GM21723 (cell line): ENCODE measurements at regions not wholly inside any gene's neighbourhood (a gene's known extent, or its start where the extent isn't known, plus 50 kb on each side); places are given as distances from the start of the nearest gene placed in this dataset.

Experiments used
- ATAC-seq: cut with Tn5 transposase; IDR thresholded peaks from one replicate; pipeline ENCODE4 v1.9.1; 2021; ENCODE audit warnings: mild to moderate bottlenecking, moderate library complexity; ENCODE audit not compliant: unreplicated experiment

DNA sequence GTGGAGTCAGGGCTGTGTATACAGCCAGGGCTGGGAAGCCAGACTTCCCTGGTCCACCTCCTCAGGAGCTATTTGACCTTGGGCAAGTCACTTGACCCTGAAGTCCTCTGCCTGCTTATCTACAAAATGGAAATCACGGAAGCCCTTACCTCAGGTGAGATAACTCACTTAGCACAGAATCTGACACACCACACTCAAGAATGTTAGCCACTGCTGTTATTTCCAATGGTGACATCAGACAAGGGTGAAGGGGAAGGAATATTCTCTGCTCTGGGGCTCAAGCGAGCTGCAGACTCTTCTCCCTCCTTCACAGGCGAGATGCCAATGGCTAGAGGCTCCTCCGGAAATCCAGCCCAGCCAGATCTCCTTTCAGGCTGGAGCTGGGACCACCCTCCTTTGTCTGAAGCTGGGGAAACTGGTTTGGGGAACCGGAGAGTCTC, 189.6 kb downstream of the HAUS1 start:
- no peak for ATAC-seq

DNA sequence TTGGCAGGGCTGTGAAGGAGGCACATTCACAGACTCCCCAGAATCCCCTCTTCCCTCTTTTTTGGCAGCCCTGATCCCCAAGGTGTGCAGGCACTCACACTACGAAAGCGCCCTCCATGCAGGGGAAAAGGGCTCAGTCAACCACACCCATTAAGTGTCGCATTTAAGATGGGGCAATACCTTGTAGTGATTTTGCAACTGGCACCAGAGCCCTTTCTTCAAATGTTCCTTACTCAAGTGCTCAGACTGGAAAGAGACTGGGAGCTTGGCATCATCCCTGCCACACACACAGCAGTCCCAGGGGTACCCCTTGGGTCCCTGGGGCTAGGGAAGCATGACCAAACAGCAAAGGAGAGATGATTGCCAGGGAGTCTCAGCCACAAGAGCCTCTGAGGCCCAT, 190.1 kb downstream of the HAUS1 start:
- no peak for ATAC-seq

DNA sequence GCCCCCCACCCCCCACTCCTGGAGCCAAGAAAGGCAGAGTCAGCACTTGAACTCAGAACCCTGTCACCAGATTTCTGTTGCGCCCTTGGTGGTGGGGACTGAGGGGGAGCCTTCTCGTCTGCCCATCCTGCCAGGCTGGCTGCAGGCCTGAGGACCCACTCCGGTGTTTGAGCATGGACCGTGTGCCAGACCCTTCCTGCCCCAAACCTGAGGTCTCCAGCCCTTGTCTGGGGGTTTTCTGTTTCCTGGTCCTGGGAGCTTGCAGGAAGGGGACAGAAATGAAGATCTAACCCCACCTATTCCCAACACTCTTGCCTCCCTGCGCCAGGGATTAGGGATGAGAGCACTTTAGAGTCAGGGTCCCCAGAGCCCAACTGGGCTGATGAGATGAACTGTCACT, 190.6 kb downstream of the HAUS1 start:
- no peak for ATAC-seq

DNA sequence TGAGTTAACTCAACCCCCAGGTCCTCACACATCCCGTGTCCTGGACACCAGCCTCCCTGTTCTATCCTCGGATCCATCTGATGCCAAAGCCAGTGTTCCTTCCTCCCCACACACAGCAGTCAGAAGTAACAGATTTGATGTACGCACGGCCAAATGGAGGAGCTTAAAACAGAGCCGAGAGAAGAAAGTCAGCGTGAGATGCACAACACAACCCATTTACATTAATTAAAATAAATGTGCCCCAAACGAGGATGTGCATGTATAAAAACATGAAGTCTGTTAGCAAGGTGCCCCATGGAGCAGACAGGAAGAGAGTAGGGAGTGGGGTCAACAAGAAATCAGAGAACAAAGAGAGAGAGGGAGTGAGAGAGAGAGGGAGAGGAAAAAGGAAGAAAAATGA, 191.2 kb downstream of the HAUS1 start:
- ATAC-seq: no peak

DNA sequence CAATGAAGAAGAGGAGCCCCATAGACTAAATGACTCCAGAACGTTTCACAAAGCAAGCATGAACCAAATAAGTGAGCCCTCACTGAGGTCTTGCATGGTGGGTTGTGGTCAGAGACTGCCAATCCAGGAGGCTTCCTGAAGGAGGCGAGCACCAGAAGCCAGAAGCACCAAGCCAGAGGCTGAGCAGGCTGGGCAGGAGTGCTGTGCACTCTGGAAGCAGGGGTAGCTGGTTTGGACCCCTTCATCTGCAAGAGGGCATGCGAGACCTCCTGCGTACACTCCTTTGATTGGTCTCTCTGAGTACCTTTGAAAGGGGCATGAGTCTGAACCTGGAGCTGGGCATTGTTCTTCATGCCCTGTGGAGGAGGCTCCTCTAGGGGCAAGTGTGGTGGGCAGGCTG, 192.5 kb downstream of the HAUS1 start:
- no peak for ATAC-seq

DNA sequence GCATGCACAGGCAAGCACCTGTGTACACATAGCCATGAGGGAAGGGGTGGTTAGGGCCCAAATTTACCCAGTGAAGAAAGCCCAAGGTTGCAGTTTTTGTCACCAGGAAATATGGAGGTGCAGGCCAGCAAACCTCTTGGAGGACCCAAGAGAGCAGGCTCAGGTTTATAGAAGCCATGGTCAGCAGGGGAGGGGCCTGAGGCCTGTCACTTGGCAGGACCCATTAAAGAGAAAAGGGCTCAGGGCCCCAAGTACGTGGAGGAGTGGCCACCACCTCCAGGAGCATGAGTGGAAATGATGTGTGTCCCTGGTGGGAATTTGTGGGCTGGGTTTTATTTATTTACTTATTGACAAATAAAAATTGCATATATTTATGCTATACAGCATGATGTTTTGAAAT, 192.9 kb downstream of the HAUS1 start:
- ATAC-seq: no peak

DNA sequence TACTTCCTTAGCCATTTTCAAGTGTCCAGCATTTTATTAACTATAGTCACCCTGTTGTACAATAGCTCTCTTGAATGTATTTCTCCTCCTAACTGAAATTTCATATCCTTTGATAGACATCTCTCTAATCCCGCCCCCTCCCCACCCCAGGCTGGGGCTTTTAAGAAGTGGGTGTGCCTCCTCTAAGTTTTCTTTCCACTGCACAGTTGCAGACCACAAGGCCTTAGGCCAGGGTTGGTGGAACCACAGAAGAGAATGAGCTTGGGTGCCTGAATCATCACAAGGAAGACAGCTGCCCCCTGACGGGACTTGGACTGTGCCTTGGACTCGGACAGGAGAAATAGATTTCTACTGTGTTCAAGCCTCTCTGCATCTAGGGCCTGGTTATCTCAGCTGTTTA, 193.4 kb downstream of the HAUS1 start:
- ATAC-seq: no peak

DNA sequence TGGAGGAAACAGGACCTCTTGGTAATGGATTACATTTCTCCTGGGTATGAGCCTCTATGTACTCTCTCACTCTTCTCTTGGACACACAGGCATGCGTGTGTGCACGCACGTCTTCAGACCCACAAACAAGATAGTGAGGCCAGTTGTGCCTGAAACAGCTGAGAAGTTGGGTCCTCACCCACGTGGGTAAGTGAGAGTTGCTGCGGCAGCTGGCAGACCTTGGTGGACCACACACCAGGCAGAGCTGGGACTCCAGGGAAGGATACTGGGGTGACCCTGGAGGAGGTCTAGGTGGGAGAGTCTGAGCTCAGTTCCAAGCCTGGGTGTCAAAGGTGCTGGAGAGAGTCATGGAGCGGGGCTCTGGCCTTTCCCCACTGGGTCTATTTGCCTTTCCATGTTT, 194.3 kb downstream of the HAUS1 start:
- ATAC-seq: no peak

DNA sequence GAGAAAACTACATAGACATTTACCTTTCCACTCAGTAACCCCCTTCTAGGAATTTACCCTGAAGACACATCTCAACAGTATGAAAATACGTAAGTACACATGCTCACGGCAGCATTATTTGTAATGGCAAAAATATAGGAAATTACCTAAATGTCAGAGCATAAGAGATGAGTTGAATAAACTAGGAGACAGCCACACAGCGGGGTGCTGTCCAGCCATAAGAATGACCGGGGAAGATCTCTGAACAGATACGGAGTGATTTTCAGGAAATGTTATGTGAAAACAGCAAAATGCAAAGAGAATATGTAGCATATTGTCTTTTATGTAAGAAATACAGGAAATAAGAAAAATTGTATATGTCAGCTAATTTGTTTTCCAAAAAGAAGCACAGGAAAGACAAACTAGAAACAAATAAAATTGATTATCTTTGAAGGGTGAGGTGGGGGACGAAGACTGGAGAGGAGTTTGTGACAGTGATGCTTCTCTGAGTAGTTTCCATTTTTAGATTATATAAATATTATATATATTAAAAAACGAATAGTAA, 195.4 kb downstream of the HAUS1 start:
- ATAC-seq: no peak

DNA sequence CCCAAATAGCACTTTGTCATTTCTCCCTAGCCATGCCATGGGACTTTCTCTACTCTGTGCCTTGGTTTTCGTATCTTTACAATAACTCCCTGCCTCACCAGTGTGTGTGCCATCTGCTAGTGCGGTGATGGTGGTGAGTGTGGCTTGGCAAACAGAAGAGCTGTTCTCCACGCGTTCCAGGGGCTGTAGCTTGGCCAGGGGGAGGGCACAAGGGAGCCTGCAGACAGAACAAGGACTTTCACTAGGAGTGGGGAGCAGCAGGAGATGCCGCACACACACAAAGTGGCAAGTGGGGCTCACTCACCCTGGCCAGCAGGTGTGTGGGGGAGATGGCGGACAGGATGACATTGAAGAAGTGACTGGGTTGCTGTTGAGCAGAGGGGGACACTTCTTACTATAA, 196.9 kb downstream of the HAUS1 start:
- ATAC-seq: no peak

DNA sequence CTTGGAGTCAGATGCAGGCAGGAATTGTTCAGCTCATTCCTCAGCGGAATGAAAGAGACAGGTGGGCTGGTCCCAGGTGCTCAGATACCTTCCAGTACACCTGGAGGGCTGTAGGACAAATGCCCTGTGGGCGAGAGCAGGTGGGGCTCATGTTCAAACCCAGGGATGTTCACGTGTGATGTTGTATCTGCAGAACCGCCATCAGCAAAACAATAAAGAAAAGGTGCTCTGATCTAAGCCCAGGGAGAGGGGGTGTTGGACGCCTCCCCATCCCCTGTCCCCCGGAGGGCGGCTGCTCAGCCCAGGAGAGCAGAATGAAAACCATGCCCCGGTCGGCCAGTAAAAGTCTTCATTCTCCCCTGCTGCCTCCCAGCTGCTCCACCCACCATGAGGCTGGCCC, 197.4 kb downstream of the HAUS1 start:
- no peak for ATAC-seq

DNA sequence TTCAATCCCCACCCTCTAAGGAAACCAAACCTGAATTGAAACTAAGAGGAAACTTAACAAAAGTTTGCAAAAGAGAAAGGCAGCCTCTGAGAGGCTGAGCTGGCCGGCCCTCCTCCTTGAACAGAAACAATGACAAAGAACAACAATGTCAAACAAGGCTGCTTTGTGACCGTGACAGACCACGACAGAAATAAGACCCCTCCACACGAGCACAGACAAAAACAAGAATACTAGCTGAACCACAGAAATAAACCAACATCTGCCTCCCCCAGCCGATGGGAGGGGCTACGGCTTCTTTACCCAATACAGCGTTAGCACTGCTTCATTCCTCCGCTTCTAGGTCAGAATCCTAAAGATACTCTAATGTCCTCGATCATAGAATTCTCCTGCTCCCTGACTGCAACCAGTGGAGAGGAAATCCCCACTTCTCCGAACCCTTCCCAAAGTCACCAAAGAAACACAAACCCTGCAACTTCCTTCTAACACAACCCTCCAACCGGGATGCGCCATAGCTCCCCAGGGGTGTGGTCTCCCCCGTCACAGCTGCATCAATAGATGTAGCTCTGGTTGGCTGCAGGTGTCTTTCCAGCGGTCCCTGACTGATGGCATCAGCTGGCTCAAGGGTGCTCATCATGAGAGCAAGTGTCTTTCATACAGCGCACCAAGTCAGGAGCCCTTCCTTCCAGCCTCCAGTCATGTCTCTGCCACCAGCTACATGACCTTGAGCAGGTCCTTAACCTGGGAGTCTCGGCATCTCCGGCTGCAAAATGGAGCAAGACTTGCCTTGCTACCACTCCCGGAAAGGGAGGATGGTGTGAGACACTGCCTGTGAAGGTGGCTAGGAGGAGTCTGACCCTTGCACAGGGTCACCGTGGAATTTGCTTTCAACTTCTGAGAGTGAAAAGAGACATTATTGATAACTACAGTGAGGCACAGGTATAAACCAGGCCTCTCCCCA, 198.6 kb downstream of the HAUS1 start:
- no peak for ATAC-seq

DNA sequence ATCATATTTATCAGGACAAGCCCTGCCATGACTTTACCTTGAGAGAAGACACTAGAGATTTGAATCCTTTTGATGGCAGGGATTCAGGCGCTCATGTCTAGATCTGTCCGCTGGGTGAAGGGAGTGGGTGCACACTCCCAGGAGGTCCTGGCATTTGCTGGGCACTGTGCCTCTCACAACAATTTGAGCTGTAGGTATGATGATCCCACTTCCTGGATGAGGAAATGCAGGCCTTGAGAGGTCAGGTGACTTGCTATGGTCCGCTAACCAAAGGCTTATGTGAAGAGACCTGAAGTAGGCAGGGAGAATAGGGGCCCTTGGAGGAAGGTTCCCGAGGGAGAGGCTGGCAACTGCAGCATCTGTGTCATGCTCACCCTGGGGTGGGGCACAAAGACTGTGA, 206.1 kb downstream of the HAUS1 start:
- no peak for ATAC-seq

DNA sequence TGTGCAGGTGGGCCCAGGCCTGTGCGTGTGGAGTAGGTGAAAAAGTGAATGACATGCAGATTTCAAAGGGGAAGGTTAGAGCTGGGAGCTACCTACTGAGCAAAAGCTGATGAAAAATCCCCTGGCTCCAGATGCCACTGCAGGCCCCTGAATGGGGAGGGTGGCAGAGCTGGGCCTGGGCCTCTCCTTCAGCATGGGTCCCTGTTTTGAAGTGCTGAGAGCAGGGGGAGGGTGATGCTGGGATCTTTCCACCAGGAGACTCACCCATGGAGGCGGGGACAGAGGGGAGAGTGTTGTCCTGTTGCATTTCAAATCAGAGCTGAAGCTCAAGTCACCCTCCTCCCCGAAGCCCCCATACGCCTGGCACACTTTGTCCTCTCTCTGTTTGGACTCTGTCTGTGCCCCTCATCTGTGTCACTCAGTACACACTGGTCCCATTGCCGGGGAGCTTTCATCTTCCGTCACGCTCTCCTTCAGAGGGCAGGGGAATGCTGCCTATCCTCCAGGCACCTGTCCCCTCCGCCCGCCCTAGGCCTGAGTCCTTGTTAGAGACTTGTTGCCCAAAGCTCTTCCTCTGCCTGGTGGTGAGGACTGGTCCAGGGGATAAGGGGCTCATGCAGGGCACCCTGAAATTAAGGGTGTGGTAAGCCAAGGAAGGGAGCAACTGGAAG, 206.6 kb downstream of the HAUS1 start:
- ATAC-seq: no peak

DNA sequence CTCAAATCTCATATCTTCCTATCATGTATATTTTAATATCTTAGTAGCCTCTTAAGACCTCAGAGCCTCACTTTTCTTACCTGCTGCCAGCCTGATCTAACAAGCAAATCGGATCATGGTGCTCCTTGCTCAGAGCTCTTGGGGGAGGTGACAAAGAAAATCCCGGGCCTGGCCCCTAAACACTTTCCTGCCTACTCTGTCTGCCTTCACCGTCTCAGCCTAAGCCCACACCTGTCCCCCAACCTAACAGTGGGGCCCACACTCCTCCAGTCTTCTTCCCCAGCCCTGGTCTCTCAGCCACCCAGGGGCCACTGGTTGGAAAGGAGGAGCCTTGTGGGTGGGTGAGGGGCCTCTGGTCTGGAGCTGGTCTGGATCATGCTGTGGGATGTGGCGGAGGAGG, 207.3 kb downstream of the HAUS1 start:
- ATAC-seq: no peak

DNA sequence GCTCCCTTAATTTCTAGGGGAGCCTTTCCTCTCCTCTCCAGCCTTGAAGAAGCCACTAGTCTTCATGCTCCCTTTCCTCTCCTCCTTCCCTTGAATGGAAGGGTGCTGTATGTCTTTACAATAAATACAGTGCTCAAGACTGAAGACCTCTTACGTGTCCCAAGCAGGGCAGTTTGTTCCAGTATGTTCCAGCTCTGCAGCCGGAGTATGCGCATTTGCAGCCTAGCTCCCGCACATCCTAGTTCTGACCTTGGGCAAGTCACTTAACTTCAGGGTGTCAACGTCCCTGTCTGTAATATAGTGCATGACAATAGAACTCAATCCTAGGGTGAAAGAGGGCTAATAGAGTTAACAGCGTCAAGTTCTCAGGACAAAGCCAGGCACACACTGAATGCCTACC, 208.0 kb downstream of the HAUS1 start:
- no peak for ATAC-seq

DNA sequence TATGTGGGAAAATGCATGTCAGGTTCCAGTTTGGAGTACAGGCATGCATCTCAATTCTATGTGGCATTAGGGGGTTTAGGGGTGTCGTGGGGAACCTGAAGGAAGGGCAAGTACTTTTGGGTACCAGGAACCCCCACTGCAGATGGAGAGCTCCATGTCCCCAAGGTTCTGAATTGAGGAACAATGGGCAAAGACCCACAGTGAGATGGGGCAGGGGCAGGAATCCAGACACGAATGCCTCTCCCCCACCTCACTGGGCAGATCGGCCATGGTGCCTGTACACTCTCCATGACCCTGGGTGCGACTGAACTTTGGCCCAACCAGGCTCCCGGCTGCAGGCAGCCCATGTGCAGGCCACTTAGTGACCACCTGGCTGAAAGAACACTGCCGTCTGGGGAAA, 209.3 kb downstream of the HAUS1 start:
- ATAC-seq: no peak

DNA sequence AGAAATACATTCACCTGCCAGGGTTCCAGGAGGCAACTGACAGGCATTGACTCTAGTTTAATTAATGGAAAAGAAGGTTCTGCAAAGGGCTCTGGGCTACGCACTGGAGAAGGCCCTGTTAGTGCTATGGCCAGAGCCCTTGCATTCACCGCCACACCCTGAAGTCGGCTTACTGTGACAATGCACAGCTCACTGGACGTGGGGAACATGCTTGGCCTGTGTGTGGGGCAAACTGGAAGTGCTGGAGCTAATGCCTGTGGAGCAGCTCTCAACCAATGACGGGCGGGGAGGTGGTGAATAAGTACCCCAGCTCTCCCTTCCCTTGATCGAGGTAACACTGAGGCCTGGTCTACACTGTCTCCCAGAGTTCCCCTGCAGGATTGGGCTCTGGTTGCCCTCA, 209.8 kb downstream of the HAUS1 start:
- no peak for ATAC-seq

DNA sequence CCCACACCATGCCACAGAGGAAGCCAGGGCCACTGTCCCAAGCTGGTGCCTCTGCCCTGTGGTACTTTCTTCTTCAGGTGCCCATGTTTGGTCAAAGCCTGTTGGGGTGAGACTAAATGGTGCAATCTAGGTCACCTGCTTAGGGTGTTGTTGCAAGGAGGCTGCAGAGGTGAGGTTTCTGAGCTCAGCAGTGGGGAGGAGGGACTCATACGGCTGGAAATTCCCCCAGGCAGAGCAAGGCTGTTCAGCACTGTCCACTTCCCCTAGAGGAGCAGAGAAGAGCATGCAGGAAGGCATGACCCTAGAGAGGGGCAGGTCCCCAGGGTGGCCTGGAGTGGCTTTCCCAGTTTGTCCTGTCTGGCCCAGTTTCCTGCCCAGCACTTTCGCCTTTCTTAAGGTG, 211.0 kb downstream of the HAUS1 start:
- no peak for ATAC-seq

DNA sequence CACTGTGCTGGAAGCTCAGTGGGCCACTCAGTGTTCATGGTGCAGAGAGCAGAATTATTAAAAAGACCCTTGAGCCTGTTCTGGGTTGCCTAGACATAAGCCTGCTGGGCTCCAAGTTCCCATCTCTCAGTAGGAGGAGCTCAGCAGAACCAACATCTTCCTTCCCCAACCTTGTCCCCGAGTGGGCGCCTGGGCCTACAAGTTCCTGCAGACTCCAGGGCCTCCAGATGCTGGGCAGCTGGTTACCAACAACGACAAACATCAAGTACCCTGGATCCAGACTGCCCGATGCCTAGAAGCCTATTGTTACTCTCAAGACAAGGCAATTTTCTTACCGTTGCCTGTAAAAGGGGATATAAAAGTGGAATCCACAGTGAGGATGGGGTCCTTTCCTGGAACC, 214.2 kb downstream of the HAUS1 start:
- ATAC-seq: no peak

DNA sequence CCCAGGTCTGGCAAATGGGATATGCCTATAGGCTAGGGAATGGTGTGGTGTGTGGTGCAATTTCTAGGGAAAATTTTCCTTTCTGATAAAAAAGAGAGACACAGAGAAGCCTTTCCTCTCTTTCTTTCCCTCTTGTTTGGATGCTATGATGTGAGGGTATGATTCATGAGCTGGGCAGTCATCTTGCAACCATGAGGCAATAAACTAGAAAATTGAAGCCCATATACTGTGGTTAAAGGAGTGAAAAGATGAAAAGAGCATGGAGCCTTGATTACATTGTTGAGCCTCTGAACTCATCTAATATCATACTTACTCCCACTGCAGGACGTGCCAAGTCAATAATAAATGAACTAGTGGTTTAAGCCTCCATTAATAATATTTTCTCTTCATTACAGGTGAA, 215.6 kb downstream of the HAUS1 start:
- no peak for ATAC-seq

DNA sequence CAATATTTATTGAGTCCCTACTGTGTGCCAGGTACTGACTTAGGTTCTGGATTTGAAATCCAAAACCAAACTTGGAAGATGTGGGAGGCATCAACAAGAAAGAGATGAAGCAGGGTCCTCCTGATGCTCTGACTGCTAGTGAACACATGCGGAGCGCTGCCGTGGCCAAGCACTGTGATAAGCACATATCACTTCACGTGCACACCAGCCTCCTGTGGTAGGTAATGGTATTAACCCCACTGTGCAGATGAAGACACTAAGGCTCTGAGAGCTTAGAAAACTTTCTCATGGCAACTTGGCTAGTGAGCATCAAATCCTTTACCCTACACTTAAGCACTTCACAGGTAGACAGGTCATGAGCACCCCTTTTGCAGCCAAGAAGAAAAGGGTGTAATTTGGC, 216.1 kb downstream of the HAUS1 start:
- ATAC-seq: no peak
